GM19025 (cell line): ENCODE measurements at regions not wholly inside any gene's neighbourhood (a gene's known extent, or its start where the extent isn't known, plus 50 kb on each side); places are given as distances from the start of the nearest gene placed in this dataset.

ENCODE experiments used
- ATAC-seq: cut with Tn5 transposase; IDR thresholded peaks from one replicate; pipeline ENCODE4 v1.9.1; 2021; ENCODE audit warnings: mild to moderate bottlenecking, low read depth, moderate library complexity; ENCODE audit not compliant: unreplicated experiment

DNA sequence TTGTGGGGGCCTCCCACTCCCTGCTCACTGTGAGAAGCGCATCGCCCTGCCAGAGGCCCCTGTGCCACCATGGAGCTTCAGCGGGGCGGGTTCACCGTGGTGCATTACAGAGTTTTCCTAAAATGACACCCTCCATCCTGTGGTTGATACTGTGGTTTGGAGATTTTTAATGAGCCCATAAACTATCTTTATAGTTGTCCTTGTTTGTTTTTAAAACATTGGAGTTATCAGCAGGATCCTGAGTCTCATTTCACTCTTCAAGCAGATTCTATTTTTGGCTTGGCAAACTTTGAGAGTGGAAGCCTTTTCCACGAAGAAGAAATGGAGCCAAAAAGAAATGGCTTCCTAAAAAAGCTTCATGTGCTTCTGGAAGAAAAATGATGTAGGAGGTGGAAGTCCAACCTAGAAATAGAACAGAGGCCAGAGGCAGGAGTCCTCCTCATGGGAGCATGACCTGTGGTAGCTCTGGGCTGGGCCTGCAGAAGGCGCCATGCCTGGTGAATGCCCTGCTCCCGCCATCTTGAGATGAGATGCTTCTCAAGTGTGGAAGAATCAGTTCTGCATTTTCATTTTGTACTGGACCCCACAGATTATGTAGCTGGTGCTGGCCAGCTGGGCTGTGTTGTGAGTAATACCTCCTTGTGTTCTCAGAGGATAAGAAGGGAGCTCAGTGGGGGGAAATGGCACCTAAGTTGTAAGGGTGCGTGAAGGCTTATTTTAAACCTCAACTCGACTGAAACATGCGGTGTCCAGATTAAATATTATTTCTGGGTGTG lies 79.0 kb upstream of the RAI14 start:
- no peak for ATAC-seq

DNA sequence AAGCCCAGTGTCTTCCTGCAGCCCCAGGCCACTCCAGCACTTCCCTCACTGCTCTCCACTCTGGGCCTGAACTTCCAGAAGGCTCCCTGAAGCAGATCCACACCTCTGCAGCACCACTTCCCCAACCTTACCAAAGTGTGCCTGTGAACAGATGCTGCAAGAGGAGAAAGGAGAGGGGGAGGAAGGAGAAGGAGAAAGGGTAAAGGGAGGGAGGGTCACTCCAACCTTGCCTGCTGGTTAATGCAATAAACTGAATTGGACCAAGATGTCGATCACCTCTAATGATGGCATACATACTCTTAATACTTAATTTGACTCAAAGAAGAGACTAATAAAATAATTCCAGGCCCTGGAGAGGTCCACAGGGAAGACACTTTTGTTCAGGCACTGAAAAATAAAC lies 77.2 kb upstream of the RAI14 start:
- no peak for ATAC-seq

DNA sequence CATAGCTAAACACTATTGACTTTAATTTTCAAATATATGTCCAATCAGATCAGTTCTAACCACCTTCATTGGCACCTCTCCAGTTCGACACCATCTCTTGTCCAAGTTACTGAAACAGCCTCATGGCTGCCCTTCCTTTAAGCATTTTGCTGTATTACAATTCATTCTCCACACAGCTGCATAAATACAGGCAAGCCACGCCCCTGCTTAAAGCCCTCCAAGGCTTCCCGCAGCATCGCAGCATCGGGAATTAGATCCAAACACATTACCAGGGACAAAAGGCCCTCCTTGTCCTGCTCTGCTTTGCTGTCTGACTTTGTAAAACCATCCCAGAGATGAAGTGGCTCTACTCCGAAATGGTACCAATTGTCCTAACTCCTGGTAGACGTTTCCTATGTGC lies 75.1 kb upstream of the RAI14 start:
- no peak for ATAC-seq

DNA sequence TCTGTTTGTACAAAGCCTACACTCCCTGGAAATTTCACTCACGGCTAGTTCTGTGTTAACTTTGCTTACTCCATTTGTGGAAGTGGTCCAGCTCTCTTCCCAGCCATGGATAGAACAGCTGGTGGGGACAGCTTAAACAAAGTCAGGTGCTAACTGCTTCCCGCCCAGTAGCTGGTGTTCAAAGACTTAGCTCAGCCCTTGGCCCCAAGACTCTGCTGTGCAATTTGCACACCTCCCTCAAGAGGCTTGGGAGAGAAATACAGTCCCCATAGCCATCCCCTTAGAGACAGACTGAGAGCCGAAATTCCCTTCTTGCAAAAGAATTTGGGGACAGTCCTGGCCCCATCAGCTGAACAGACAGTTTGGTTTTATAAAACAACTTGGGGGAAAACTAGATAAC lies 73.8 kb upstream of the RAI14 start:
- ATAC-seq, result no peak

DNA sequence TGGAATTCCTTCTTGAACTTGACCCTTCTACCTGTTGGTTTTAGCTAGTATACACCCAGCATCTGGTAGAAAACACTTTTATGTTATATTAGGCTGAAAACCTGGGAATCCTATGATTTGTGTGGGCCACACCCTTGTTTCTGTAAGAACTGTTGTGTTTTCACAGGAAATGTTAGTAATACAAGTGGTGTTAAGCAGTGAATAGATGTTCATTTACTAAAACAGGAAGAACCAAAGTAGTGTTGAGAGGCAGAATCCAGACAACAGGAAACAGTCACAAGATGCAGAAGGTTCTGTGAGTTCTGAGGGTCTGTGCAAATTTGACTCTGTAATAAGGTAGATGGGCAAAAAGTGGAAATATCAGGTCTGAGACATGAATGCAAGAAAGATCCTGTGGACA lies 73.0 kb upstream of the RAI14 start:
- ATAC-seq, result no peak

DNA sequence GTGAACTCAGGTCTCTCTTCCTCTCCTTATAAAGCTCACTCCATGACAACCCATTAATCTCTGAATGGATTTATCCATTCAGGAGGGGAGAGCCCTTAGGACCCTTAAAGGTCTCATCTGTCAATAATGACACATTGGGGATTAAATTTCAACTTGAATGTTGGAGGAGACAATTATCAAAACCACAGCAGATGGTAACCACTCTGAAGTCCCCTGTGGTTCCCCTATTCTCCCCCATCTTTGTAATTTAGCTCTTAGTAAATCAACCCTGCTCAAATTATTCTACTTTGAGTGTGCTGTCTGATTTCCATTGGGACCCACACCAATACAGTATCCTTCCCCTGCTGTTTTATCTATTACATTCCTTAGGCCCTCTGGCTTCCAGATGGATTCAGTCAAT lies 72.0 kb upstream of the RAI14 start:
- no peak for ATAC-seq

DNA sequence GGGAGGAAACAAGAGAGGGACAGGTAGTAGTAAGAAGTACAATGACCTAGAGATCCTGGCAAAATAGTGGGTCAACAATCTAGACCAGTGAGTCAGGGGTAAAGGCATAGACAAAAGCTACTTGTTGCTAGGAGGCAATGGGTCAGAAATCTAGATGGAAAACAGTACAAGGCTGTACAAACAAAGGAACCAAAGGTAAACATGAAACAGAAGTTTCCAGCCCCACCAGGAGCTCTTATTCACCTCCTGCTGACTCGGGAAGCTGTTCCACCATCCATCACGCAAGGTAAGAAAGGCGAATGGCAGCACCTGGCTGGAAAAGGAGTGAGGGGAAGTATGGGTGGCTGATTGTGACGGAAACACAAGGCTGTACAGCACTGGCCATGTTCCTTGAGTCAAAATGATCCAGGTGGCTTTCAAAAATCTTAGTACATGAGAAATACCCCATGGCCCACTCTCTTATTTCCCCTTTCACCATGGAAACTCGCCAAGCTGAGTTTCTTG lies 70.5 kb upstream of the RAI14 start:
- ATAC-seq, result no peak

DNA sequence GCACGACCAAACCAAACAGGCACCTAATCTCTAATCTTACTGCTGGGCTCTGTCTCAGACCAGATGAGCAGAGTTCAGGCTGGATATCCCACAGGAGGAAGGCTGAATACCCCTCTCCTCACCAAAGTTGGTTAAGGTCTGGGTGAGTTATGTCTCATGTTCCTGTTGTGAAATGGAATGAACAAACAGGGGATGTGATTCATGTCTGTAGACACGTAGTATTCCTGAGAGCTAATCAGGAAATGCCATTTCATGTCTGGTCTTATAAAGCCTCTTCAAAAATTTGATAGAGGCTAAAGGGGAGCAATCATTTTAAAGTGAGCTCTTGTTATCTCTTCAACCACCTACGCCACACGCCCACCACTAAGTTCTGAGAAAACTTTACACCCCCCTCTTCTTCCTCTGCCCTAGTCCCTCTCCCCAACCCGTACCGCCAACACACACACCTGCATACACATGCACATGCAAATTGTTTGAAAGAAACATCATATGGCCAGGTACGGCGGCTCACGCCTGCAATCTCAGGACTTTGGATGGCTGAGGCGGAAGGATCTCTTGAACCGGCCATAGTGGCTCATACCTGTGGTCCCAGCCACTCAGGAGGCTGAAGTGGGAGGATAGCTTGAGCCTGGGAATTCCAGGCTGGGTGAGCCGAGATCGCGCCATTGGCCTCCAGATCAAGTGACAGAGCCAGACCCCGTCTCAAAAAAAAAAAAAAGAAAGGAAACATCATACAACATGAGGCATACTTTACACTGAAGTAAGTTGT lies 69.8 kb upstream of the RAI14 start:
- ATAC-seq, result no peak

DNA sequence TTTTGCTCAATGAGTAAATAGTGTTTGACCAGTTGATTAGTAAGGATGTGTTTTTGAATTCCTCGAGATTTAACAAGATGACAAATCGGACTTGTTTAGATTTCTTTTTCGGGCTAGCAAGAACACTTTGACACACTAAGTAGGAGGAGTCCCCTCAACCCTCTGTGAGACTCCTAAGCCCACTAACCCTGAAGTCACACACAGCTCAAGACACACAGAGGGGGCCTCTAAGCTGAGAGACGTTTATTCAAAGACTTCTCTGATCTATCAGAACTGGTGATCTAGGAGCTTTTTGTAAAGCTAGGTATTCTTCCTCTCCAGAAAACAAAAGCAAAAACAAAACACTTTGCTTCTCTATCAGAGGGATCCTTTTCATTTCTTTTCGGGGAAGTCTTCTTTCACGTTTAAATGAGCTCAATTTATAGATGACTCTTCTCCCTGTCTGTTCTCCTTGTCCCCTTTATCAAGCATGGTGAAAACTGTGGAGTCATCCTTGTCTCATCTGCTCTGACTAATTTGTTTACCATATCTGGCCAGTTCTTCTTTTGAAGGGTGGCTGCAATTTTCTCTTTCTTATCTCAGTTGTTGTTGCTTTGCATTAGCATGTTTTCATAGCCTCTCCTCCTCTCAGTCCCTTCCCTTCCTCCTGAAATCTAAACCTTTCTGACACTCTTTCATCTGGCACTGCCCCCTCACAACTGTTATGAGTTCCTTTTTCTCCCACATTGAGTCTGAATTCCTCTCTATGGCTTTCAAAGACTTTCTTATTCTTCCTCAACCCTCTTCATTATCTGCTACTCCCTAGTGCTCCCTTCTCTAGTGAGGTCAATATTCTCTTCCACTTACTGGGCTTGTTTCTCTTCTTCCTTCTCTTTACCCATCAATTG lies 68.5 kb upstream of the RAI14 start:
- ATAC-seq, result peak; percentile 66

DNA sequence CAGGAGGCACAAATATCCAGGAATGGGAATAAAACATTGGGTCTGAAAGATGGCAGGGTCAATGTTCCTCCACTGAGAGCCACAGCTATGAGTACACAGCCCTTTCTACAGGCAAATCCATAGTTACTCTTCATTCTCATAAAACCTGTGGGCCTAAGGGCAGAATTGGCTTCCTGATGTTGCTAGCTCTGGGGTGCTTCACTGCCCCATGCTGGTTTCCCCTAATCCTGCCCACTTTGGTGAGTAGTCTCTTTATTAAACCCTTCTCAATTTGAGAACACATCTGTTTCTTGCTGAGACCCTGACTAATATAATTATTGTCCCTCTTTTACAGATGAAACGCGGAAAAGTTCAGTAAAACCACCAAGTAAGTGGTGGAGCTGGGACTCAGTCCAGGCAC lies 66.3 kb upstream of the RAI14 start:
- ATAC-seq, result no peak

DNA sequence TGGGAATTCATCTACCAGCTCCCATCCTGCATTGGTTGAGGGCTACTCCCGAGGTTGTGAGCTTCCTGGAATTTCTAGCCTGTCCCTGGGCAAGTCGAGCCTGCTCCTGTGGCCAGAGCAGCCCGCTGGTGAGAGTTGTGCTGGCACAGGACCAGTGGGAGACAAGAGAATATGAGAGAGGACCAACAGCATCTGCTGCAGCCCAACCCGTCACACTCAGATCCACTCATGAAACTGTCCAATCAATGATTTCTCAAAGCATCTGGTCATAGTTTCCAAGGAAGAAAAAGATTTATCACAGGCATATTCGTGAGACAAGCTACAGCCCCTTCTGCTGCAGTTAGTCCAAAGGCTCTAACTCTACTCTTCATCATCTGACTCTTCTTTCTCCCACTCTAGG lies 64.4 kb upstream of the RAI14 start:
- ATAC-seq, result no peak

DNA sequence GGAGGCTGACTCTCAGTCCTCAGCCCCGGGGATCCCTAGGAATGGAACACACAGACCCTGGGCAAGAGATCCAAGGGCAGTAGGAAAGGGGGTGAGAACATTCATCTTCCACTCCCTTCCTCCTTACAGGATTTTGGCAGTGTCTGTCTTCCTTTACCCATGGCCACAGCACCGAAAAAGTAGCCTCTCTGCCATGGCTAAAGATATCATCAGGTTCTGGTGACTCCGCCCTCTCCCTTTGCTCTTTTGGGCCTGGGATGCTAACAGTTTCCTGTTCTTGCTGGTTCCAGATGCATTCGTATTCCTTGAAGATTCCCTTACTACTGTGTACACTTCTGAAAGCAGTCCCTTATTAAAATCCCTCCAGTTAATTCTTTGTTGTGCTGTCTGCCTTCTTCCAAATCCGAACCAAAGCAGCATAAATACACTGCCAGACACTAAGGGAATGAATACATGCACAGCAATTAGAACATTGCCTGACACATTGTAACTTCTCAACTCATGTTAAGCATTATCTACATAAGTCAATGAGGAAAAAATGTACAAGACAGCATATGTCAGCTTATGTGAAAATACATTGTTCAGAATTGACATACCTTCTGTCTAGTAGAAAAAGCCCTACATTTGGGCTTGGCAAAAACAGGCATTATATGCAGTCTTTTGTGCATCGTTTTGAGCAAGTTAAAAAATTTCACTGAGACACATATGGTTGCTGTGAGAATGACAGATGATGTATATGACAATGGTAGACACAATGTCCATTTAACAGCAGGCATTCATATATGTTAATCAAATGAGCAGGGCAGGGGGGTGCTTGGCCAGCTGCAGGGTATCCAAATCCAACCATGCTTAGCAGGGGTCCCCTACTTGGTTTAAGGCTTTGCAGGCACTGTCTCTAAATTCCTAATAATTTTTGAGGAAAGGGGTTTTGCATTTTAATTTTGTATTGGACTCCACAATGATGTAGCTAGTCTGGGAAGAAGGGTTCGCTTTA lies 58.8 kb upstream of the RAI14 start:
- ATAC-seq, result no peak

DNA sequence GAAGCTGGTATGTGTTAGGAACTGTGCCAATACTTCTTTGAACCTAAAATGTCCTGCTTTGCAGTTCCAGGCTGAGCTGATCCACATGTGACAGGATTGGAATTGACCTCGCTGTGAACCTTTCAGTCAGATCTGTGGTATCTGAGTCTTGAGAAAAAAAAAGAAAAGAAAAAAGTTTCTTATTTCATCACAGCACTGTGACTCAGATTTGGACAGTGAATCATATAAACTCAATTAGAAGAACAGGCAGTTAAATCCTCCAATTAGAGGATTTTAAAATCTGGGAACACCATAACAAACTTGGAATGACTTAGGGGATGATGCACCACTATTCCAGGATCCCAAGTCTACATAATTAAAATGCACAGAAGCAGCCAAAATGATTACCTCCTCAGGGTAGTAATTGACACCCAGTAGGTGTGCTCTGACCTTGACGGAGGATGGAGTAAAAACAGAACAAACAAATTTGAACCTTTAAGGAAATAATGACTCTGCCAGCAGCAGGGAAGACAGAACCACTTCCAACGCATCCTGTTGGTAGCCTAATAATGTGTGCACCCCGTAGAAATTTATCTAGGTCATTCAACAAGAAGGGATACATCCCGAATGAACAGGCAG lies 57.8 kb upstream of the RAI14 start:
- ATAC-seq, result no peak

DNA sequence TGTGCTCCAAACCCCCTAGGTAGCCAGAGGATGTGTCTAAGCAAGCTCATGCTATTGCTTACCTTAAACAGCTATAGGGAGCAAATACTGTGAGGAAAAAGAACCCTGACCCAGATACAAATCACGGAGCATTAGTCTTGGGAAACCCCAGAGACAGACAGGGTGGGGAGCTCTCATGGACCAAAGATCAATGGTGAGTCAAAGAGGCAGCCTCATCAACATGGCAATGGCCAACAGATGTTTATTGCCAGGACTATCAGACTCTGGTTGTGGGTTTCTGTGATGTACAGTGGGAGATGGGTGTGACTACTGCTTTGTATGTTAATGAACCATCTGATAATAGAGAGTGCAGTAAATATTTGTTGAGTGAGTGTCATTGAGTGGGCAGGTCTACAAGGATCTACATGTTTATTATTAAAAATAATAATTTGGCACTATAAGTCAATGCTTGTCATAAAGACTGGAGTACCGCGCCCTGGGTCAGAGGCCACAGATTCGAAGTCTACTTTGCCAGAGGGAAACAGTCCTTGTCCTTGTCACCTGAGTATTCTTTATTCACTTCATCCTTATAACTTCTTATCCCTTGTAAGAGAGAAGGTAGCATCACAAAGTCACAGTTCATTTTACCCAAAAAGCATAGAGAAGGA lies 56.5 kb upstream of the RAI14 start:
- ATAC-seq, result no peak

DNA sequence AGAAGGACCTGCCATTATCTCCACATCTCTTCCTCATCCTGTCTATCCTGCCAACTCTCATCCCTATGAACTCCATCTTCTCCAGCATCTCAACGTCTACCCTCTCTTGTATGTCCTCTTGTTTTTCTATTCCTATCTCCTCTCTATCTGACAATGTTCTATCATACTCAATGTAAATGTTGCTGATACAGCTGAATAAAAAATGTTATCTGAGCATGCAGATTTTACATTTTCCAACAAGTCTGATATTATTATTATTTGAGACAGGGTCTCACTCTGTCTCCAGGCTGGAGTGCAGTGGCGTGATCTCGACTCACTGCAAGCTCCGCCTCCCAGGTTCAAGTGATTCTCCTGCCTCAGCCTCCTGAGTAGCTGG lies 56.0 kb upstream of the RAI14 start:
- ATAC-seq, result no peak

DNA sequence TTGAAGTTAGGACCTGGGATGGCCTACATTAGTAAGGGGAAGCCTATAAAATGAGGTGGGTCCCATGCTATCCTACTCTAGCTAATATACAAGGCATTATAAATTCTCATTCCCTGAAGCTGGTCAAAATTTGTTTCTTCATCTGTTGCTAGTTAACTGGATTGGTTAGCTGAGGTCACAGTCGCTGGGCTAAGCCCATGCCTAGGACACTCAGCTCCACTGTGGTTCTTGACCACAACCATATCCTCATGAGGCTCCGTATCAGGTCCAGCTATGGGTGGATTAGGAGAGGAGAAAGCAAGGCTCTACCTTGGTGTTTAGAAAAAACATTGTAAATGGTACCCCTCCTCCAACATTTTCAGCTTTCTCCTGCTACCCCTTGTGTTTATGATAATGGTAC lies 52.8 kb upstream of the RAI14 start:
- no peak for ATAC-seq

DNA sequence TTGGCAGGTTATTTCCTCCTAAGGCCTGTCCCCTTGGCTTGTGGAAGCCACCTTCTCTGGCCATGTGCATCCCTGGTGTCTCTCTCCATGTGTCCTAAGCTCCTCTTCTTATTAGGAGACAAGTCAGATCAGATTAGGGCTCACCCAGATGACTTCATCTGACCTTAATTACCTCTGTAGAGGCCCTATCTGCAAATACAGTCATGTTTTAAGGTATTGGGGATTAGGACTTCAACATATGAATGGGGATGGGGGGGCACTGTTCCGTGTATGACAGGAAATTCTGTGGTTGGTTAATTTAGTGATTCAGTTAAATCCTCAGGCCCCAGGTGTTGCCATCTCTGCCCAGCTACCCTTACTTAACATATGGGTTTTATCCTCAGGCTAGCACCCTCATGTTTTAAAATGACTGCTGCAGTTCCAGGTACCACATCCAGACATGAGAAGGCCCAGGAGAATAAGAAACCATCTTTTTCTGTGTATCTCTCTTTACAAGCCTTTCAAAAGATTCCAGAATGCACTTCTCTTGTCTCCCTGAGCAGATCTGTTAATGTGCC lies 51.9 kb upstream of the RAI14 start:
- ATAC-seq, result no peak

DNA sequence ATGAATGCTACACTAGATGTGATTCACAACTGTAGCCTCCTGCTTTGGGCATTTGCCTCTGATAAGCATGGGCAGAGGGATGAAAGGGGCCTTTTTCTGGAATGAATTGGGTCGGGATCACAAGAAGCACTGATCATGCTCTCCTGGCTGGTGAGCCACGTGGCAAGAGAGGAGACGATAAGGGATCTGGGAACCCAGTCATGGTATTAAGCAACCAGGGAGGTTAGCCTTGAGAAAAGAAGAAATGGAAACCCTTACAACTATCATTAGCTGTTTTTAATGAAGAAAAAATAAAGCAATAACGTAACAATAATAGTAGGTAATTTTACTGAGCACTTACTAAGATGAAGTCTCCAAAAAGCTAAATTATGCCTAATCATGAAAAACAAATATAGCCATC lies 50.0 kb upstream of the RAI14 start:
- no peak for ATAC-seq
